Nephron (organoid): ENCODE measurements at regions not wholly inside any gene's neighbourhood (a gene's known extent, or its start where the extent isn't known, plus 50 kb on each side); places are given as distances from the start of the nearest gene placed in this dataset.
"Not testable (repeated sequence)": the region's sequence is repeated elsewhere in the genome, so short reads cannot be mapped to it uniquely, and the experiment has no call there.

Experiments
- H3K27ac Mint-ChIP-seq, 3 experiments: 2 replicates each; pipeline ENCODE4 v1.8.0; 2020; ENCODE audit warnings: mixed read lengths in 3 of 3, mild to moderate bottlenecking in 2 of 3, moderate library complexity in 1 of 3
- H3K27me3 Mint-ChIP-seq: 2 replicates; pipeline ENCODE4 v1.8.0; 2021; ENCODE audit warnings: low read depth, mild to moderate bottlenecking, moderate library complexity, mixed read lengths
- H3K36me3 Mint-ChIP-seq: 2 replicates; pipeline ENCODE4 v1.8.0; 2020; ENCODE audit warnings: low read depth, mixed read lengths
- H3K4me1 Mint-ChIP-seq: 2 replicates; pipeline ENCODE4 v1.8.0; 2020; ENCODE audit warnings: mixed read lengths
- H3K4me3 Mint-ChIP-seq, 3 experiments: 2 replicates each; pipeline ENCODE4 v1.8.0; 2020; ENCODE audit warnings: mild to moderate bottlenecking in 3 of 3, mixed read lengths in 3 of 3, moderate library complexity in 2 of 3
- H3K9me3 Mint-ChIP-seq: 2 replicates; pipeline ENCODE4 v1.8.0; 2020; ENCODE audit warnings: mixed read lengths
- TF ChIP-seq, protein P1 (sequence below), 3 experiments: fragments of 200-600 bp; sonication (generic); IDR thresholded peaks; one replicate each; pipeline ENCODE4 v1.5.0; 2021; ENCODE audit warnings: antibody characterized with exemption in 3 of 3; ENCODE audit not compliant: unreplicated experiment in 3 of 3

- Mint-ChIP-seq H3K9me3 (peaks cover 7% of the 10 kb centered on the region), H3K36me3 (peaks cover 3% of the 10 kb centered on the region), H3K27ac (peak overlapping the region; percentile 32 to 91 (median 88)), H3K4me1 (peaks cover 20% of the 10 kb centered on the region), H3K4me3 (no peak overlapping the region), H3K27me3 (no peaks in the 10 kb centered on the region)
- TF ChIP-seq, protein P1, sequence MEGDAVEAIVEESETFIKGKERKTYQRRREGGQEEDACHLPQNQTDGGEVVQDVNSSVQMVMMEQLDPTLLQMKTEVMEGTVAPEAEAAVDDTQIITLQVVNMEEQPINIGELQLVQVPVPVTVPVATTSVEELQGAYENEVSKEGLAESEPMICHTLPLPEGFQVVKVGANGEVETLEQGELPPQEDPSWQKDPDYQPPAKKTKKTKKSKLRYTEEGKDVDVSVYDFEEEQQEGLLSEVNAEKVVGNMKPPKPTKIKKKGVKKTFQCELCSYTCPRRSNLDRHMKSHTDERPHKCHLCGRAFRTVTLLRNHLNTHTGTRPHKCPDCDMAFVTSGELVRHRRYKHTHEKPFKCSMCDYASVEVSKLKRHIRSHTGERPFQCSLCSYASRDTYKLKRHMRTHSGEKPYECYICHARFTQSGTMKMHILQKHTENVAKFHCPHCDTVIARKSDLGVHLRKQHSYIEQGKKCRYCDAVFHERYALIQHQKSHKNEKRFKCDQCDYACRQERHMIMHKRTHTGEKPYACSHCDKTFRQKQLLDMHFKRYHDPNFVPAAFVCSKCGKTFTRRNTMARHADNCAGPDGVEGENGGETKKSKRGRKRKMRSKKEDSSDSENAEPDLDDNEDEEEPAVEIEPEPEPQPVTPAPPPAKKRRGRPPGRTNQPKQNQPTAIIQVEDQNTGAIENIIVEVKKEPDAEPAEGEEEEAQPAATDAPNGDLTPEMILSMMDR (IDR thresholded peaks at IDR 0.05; ENCODE audit: unreplicated experiment in 3 of 3), result no peak
These were observed 173.5 kb upstream of the KRR1 start for GRCh38 chr12:75684678-75685616.

GRCh38 chr12:75683995-75684586, 172.7 kb upstream of the KRR1 start:
- not testable (repeated sequence) for H3K36me3 Mint-ChIP-seq, H3K27me3 Mint-ChIP-seq, H3K4me3 Mint-ChIP-seq, H3K9me3 Mint-ChIP-seq
- Mint-ChIP-seq H3K27ac (peak overlapping the region; percentile 32 to 91 (median 88)), H3K4me1 (peaks cover 20% of the 10 kb centered on the region)

DNA sequence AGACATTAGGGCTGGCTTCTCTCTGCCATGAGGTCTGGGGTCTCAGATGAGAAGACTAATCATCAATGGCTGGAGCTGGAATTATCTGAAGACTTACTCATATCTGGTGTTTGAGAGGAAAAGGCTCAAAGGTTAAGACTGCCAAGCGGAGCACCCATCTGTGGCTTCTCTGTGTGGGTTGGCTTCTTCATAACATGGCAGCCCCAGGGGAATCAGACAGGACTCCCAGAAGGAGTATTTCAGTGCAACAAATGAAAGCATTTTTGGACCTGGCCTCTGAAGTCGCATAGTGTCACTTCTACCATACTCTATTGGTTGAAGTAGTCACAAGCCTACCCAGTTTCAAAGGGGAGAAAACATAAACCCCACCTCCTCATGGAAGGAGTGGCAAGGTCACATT, 171.8 kb upstream of the KRR1 start:
- H3K36me3 Mint-ChIP-seq, result peaks cover 3% of the 10 kb centered on the region
- H3K27ac Mint-ChIP-seq, result peak overlapping the region in 2 of 3 experiments; percentile 43 to 88
- TF ChIP-seq, protein P1 (IDR thresholded peaks at IDR 0.05; ENCODE audit: unreplicated experiment in 3 of 3), result no peak
- H3K4me3 Mint-ChIP-seq, result no peak overlapping the region
- peaks cover 10% of the 10 kb centered on the region for H3K9me3 Mint-ChIP-seq
- H3K27me3 Mint-ChIP-seq, result no peaks in the 10 kb centered on the region
- H3K4me1 Mint-ChIP-seq, result peaks cover 20% of the 10 kb centered on the region

DNA sequence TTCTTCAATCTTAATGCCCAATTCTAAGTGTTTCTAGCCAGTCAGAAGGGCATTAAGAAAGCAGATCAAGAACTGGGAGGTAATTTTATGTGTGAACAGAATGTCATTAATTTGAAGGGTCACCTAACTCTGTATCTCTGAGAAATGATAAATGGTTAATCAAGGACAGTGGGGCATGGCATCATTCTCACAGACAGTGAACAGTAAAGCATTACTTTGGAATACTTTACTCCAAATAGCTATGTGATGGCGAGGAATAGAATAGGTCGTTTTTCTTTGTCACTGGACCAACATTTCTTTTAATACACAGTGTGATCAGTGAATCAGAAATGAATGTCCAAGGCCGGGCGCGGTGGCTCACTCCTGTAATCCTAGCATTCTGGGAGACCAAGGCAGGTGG, 166.1 kb upstream of the KRR1 start:
- Mint-ChIP-seq H3K27me3 (no peaks in the 10 kb centered on the region), H3K27ac (no peak overlapping the region), H3K9me3 (peaks cover 7% of the 10 kb centered on the region), H3K4me1 (peaks cover 5% of the 10 kb centered on the region), H3K36me3 (peaks cover 3% of the 10 kb centered on the region), H3K4me3 (no peak overlapping the region)
- TF ChIP-seq, protein P1 (IDR thresholded peaks at IDR 0.05; ENCODE audit: unreplicated experiment in 3 of 3), result no peak

- Mint-ChIP-seq H3K4me1 (peaks cover 18% of the 10 kb centered on the region), H3K27me3 (no peaks in the 10 kb centered on the region), H3K36me3 (no peaks in the 10 kb centered on the region), H3K4me3 (no peak overlapping the region), H3K9me3 (no peaks in the 10 kb centered on the region), H3K27ac (no peak overlapping the region)
- TF ChIP-seq, protein P1 (IDR thresholded peaks at IDR 0.05; ENCODE audit: unreplicated experiment in 3 of 3), result no peak
These were observed 163.0 kb upstream of the KRR1 start for GRCh38 chr12:75674393-75674792.

GRCh38 chr12:75672200-75672599, 160.8 kb upstream of the KRR1 start:
- TF ChIP-seq, protein P1 (IDR thresholded peaks at IDR 0.05; ENCODE audit: unreplicated experiment in 3 of 3), result no peak
- Mint-ChIP-seq H3K27me3 (no peaks in the 10 kb centered on the region), H3K27ac (peak overlapping the region; percentile 2 to 57 (median 29)), H3K9me3 (no peaks in the 10 kb centered on the region), H3K4me3 (no peak overlapping the region), H3K36me3 (no peaks in the 10 kb centered on the region), H3K4me1 (peaks cover 24% of the 10 kb centered on the region)
